OCI-LY7 (cell line): ENCODE measurements at regions not wholly inside any gene's neighbourhood (a gene's known extent, or its start where the extent isn't known, plus 50 kb on each side); places are given as distances from the start of the nearest gene placed in this dataset.

ENCODE experiments used
- BruUV-seq: library from RNA; stranded (reverse); fragments of 400-500 nt; replicated peaks from 2 replicates; lab custom pipeline; 2021; lab: Mats Ljungman, UMichigan
- CTCF ChIA-PET: fragments of 300-600 bp; sonication (Branson Sonifier 250); formaldehyde crosslinking; loops from one replicate; lab custom pipeline; 2022; ENCODE audit warnings: antibody characterized with exemption; ENCODE audit not compliant: unreplicated experiment; lab: Charles Lee
- POLR2A ChIA-PET: fragments of 300-600 bp; sonication (Branson Sonifier 250); formaldehyde crosslinking; loops from one replicate; lab custom pipeline; 2022; ENCODE audit warnings: antibody characterized with exemption; lab: Charles Lee
- DNase-seq: peaks from one replicate; pipeline ENCODE4 v3.0.0-alpha.2; 2015; ENCODE audit warnings: low spot score
- H2AFZ ChIP-seq: fragments of 200-600 bp; sonication (generic), shearing (Covaris generic); 2 replicates; pipeline ENCODE4 v1.6.1; 2014; ENCODE audit warnings: mild to moderate bottlenecking, antibody characterized with exemption, low read length, moderate library complexity
- H3K27ac ChIP-seq: fragments of 200-600 bp; sonication (generic); 2 replicates; pipeline ENCODE4 v1.5.1; 2014; ENCODE audit warnings: mixed run types, low read depth, mild to moderate bottlenecking, moderate library complexity, low read length, inconsistent platforms; ENCODE audit not compliant: poor library complexity, severe bottlenecking
- H3K36me3 ChIP-seq: fragments of 200-600 bp; sonication (generic); 2 replicates; pipeline ENCODE4 v1.6.1; 2014; ENCODE audit warnings: mild to moderate bottlenecking, antibody characterized with exemption, low read length, moderate library complexity, mixed read lengths; ENCODE audit not compliant: insufficient read depth
- H3K4me1 ChIP-seq: fragments of 200-600 bp; sonication (generic); 2 replicates; pipeline ENCODE4 v1.5.1; 2014; ENCODE audit warnings: mild to moderate bottlenecking, low read length; ENCODE audit not compliant: insufficient read depth, poor library complexity, severe bottlenecking
- H3K4me2 ChIP-seq: fragments of 200-600 bp; sonication (generic); 2 replicates; pipeline ENCODE4 v1.6.1; 2014; ENCODE audit warnings: mild to moderate bottlenecking, low read length
- H3K4me3 ChIP-seq: fragments of 200-600 bp; sonication (generic); 2 replicates; pipeline ENCODE4 v1.5.1; 2014; ENCODE audit warnings: mild to moderate bottlenecking, low read depth, low read length; ENCODE audit not compliant: poor library complexity, severe bottlenecking
- H3K79me2 ChIP-seq: fragments of 200-600 bp; sonication (generic); 2 replicates; pipeline ENCODE4 v1.6.1; 2016; ENCODE audit warnings: low read depth, mild to moderate bottlenecking, low read length, moderate library complexity, mixed read lengths; ENCODE audit not compliant: insufficient read depth
- H3K9me2 ChIP-seq: fragments of 200-600 bp; sonication (generic); 2 replicates; pipeline ENCODE4 v1.6.1; 2016; ENCODE audit warnings: mild to moderate bottlenecking, low read length, mixed read lengths; ENCODE audit not compliant: insufficient read depth
- H3K9me3 ChIP-seq: fragments of 200-600 bp; sonication (generic); 2 replicates; pipeline ENCODE4 v1.6.1; 2014; ENCODE audit warnings: mild to moderate bottlenecking, mixed run types, low read length, mixed read lengths
- H4K20me1 ChIP-seq: fragments of 200-600 bp; sonication (generic); 2 replicates; pipeline ENCODE4 v1.6.1; 2014; ENCODE audit warnings: mild to moderate bottlenecking, antibody characterized with exemption, low read length, moderate library complexity, mixed read lengths; ENCODE audit not compliant: insufficient read depth
- EZH2phosphoT487 ChIP-seq: fragments of 200-600 bp; sonication (generic); IDR thresholded peaks from 2 replicates; pipeline ENCODE4 v1.6.1; 2018; ENCODE audit warnings: low read depth, borderline replicate concordance, mild to moderate bottlenecking, mixed run types, antibody characterized with exemption, low read length, moderate library complexity, mixed read lengths
- intact Hi-C: fragments of 100-400 bp; cut with micrococcal nuclease; formaldehyde crosslinking; loops from one replicate; pipeline ENCODE4 v1.10.0; 2022; ENCODE audit not compliant: unreplicated experiment
- TF ChIP-seq, protein P1 (sequence below): fragments of 200-600 bp; sonication (generic); conservative IDR thresholded peaks from 2 replicates; pipeline ENCODE4 v1.5.1; 2014; ENCODE audit warnings: mild to moderate bottlenecking, antibody characterized with exemption, low read length, moderate library complexity, mixed read lengths

DNA sequence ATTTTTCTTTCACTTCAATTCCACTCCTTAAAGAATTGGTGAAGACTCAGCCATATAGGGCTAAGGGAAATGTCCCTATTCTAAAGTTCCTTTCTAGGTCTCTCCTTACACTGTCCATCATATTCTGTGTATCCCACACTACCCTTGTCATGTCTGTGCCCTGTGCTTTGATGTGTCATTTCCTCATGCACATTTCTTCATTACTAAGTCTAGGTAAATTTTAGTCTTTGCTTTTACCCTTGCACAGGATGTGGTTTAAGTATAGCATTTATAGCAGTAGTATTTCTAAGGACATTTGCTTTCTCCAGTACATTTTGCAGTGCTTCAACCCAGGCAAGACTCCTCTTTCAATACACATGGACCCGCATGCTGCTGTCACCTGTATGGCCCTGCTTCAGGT, 221.5 kb upstream of the ACVR2A start:
- intact Hi-C loops, result no loop called here
- no peaks in the 10 kb centered on the region for H3K79me2 ChIP-seq
- H3K36me3 ChIP-seq, result no peaks in the 10 kb centered on the region
- TF ChIP-seq, protein P1, sequence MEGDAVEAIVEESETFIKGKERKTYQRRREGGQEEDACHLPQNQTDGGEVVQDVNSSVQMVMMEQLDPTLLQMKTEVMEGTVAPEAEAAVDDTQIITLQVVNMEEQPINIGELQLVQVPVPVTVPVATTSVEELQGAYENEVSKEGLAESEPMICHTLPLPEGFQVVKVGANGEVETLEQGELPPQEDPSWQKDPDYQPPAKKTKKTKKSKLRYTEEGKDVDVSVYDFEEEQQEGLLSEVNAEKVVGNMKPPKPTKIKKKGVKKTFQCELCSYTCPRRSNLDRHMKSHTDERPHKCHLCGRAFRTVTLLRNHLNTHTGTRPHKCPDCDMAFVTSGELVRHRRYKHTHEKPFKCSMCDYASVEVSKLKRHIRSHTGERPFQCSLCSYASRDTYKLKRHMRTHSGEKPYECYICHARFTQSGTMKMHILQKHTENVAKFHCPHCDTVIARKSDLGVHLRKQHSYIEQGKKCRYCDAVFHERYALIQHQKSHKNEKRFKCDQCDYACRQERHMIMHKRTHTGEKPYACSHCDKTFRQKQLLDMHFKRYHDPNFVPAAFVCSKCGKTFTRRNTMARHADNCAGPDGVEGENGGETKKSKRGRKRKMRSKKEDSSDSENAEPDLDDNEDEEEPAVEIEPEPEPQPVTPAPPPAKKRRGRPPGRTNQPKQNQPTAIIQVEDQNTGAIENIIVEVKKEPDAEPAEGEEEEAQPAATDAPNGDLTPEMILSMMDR, result no peak
- TF ChIP-seq EZH2phosphoT487, result no peak
- no peak overlapping the region for H3K4me3 ChIP-seq
- H3K9me3 ChIP-seq, result no peaks in the 10 kb centered on the region
- H3K27ac ChIP-seq, result no peak overlapping the region
- H3K4me2 ChIP-seq, result no peak overlapping the region
- H3K9me2 ChIP-seq, result no peaks in the 10 kb centered on the region
- no peaks in the 10 kb centered on the region for H4K20me1 ChIP-seq
- BruUV-seq, result no TSS peak
- DNase-seq, result no peak
- H2AFZ ChIP-seq, result no peak overlapping the region
- no peaks in the 10 kb centered on the region for H3K4me1 ChIP-seq
- ChIA-PET CTCF (interaction anchor here (0.6 kb wide), 1 partner anchor 312 kb away, joined by 3 read pairs; no protein-coding TSS in a partner anchor), POLR2A (interaction anchor here (0.7 kb wide), 1 partner anchor 251 kb away, joined by 4 read pairs; no protein-coding TSS in a partner anchor)

DNA sequence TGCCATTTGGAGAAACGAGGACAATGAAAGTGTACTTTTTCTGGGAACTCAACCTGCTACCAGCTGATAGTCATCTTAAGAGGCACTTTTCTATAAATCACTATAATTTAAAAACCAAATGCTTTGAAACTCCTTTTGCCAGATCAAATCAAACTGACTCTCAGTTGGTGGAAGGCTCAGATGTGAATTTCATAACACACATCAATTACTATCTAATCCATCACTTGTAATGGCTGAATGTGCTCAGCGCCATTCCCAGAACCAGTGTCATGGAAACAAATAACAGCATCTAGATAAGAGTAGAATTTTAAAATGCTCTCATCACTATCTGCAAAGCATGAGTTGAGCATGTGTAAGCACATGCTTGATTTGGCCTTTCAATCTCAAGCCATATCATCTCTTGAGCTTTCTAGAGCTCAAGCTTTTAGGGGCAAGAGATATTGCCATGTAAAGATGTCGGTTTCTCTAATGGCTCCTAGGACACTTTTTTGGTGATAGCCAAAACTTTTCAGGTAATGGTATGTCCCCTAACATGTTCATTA, 223.1 kb upstream of the ACVR2A start:
- POLR2A ChIA-PET, result interaction anchor here (0.7 kb wide), 1 partner anchor 111 kb away, joined by 3 read pairs; no protein-coding TSS in a partner anchor

DNA sequence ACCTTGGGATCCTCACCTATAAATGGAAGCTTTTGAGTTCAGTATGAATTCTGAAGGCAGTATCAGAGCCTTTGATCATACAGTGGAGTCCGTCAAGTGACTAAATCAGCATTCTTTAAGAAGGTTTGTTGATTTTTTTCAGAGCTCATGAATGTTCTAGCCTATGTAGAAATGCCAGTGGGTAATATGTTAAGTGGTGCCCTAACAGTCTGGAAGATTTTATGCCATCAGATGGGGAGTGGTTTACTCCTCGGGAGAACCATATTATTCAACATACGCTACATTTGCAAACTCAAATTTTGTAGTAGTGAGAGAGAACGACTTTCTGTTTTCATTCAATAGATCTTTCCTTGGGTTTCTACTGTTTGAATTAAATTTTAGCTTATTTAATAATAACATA, 225.0 kb upstream of the ACVR2A start:
- Histone ChIP-seq H3K4me1 (no peaks in the 10 kb centered on the region), H3K4me3 (no peak overlapping the region), H2AFZ (no peak overlapping the region), H3K36me3 (no peaks in the 10 kb centered on the region), H3K27ac (no peak overlapping the region), H3K79me2 (no peaks in the 10 kb centered on the region), H4K20me1 (no peaks in the 10 kb centered on the region), H3K9me3 (no peaks in the 10 kb centered on the region), H3K4me2 (no peak overlapping the region), H3K9me2 (no peaks in the 10 kb centered on the region)
- no peak for TF ChIP-seq EZH2phosphoT487
- BruUV-seq, result no TSS peak
- no peak for DNase-seq
- intact Hi-C loops, result no loop called here
- POLR2A ChIA-PET, result interaction anchor here (0.8 to 1.1 kb wide), 2 partner anchors 14 to 41 kb away, joined by 3 to 8 read pairs; no protein-coding TSS in a partner anchor
- CTCF ChIA-PET, result no interaction called here

More for the DNA sequence above, 223.1 kb upstream of the ACVR2A start:
- CTCF ChIA-PET, result no interaction called here
- Histone ChIP-seq H3K27ac (no peak overlapping the region), H3K9me3 (no peaks in the 10 kb centered on the region), H3K4me2 (no peak overlapping the region), H3K36me3 (no peaks in the 10 kb centered on the region), H4K20me1 (no peaks in the 10 kb centered on the region), H3K4me1 (no peaks in the 10 kb centered on the region), H3K79me2 (no peaks in the 10 kb centered on the region), H3K4me3 (no peak overlapping the region), H2AFZ (no peak overlapping the region), H3K9me2 (no peaks in the 10 kb centered on the region)
- DNase-seq, result no peak
- TF ChIP-seq, protein P1, result no peak
- no peak for TF ChIP-seq EZH2phosphoT487
- intact Hi-C loops, result no loop called here
- no TSS peak for BruUV-seq
